ENCODE measurements at regions not wholly inside any gene's neighbourhood (a gene's known extent, or its start where the extent isn't known, plus 50 kb on each side); places are given as distances from the start of the nearest gene placed in this dataset.
"Not testable (repeated sequence)": the region's sequence is repeated elsewhere in the genome, so short reads cannot be mapped to it uniquely, and the experiment has no call there.

DNA sequence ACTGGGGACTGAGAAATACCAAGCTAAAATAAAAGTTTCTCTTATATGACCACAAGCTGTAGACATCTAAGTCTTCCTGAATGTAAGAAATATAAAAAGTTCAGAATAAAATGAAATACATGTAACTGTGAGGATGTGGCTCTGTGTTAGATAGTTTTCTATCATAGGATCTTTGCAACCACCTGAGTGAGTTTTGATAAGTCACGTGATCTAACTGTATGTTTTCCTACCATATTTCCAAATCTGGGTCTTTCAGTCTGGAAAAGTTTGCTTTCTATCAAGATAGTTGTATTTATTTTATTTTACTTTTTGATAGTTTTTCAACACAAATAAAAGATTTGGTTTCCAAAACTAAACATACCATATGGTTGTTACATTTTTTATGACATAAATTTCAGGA is 1905.8 kb upstream of the ACO1 start:
- in situ Hi-C loops (cut with MboI; ENCODE audit: low pct_unique_long_range_greater_than_20kb, low sequenced_read_pairs): no loop called here
- no peak for DNase-seq

DNA sequence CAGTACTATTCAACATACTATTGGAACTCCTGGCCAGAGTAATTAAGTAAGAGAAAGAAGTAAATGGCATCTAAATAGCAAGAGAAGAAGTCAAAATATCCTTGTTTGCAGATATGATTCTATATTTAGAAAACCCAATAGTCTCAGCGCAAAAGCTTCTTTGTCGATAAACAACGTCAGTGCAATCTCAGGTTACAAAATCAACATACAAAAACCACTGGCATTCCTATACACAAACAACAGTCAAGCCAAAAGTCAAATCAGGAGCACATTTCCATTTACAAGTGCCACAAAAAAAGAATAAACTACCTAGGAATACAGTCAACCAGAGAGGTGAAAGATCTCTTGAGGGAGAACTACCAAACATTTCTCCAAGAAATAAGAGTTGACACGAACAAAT is 1901.9 kb upstream of the ACO1 start:
- DNase-seq: no peak
- in situ Hi-C loops (cut with MboI; ENCODE audit: low pct_unique_long_range_greater_than_20kb, low sequenced_read_pairs): no loop called here

DNA sequence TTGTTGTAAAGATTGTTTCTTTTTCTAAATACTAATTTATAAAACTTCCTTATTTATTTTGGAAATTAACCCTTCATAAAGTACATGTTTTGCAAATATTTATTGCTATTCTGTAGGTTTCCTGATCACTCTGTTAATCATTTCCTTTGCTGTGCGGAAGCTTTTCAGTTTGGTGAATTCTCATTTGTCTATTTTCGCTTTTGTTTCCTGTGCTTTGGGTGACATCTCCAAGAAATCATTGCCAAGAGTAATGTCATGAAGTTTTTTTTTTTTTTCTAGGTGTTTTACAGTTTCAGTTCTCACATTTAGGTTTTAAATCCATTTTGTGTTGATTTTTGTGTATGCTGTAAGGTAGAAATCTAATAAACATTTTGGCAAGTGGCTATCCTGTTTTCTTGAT is 1899.8 kb upstream of the ACO1 start:
- in situ Hi-C loops (cut with MboI; ENCODE audit: low pct_unique_long_range_greater_than_20kb, low sequenced_read_pairs): no loop called here
- no peak for DNase-seq

DNA sequence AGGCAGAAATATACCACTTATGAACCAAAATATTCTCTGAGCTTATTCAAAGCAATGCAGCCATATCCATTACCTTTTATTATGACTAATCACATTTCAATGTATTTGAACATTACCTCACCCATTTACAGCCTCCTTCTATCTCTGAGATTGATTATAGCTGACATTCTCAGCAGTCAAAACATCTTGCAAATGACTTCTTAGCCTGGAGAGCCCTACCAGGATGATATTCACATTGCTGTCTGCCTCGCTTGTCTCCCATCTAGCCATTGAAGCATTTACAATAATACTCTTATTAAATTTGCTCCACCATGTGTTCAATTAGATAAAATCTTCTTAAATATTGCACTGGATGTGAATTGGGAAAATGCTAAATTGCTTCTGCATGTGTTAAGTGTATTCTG is 1879.9 kb upstream of the ACO1 start:
- in situ Hi-C loops (cut with MboI; ENCODE audit: low pct_unique_long_range_greater_than_20kb, low sequenced_read_pairs): no loop called here
- DNase-seq: no peak

DNA sequence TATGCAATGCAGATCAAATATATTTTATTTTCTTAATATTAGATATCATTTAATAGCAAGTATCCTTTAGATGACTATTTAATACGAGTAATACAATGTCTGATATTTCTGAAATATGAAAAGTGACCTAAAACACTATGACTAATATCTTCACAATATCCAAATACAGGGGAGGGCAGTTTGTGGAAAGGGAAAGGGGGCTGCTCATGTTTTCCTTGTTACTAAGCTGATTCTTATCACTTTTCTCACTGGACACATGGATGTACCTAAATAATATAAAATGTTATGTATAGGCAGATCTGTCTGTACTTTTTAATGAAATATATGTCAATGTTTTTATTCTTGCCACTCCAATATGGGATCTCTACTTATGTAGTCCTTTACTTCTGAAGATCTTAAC is 1879.1 kb upstream of the ACO1 start:
- DNase-seq: no peak
- in situ Hi-C loops (cut with MboI; ENCODE audit: low pct_unique_long_range_greater_than_20kb, low sequenced_read_pairs): no loop called here

DNA sequence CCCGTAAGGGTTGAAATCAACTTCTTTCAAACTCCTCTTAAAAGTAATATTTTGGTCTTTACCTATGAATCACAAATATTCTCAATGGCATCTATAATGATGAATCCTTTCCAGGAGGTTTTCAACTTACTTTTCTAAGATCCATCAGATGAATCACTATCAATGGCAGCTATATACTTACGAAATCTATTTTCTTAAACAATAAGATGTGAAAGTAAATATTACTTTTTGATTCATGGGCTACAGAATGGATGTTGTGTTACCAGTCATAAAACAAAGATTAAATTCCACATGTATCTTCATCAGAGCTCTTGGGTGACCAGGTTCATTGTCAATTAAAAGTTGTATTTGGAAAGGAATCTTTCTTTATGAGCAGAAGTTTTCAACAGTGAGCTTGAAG is 1877.7 kb upstream of the ACO1 start:
- in situ Hi-C loops (cut with MboI; ENCODE audit: low pct_unique_long_range_greater_than_20kb, low sequenced_read_pairs): no loop called here
- no peak for DNase-seq

DNA sequence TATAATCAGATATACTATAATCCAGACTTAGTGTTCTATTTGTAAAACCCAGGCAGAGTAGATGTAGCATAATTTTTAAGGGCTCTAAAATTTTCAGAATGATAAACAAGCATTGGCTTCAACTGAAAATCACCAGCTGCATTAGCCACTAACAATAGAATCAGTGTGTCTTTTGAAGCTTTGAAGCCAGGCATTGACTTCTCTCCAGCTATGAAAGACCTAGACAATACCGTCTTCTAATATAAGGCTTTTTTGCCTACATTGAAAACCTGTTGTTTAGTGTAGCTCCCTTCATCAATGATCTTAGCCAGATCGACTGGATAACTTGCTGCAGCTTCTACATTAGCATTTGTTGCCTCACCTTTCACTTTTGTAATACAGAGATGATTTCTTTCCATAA is 1877.3 kb upstream of the ACO1 start:
- in situ Hi-C loops (cut with MboI; ENCODE audit: low pct_unique_long_range_greater_than_20kb, low sequenced_read_pairs): no loop called here

DNA sequence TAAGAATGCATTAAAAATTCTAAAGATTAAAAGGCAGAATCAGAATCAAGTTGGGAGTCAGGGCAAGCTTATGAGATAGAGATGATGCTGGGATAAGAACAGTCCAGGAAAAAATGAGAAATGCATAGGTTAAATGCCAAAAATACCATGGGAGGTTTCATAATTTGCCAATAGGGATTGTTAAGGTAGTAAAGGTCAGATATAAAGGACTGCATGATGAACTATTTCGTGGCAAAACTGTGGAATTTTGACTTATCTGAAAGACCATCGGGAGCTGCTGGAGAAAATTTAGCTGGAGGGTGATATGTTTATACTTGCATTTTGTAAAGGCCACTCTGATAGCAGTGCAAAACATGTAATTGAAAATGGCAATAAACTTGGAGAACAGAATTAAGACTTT is 1872.8 kb upstream of the ACO1 start:
- in situ Hi-C loops (cut with MboI; ENCODE audit: low pct_unique_long_range_greater_than_20kb, low sequenced_read_pairs): no loop called here
- DNase-seq: no peak

More for the DNA sequence above, 1877.3 kb upstream of the ACO1 start:
- DNase-seq: no peak

DNA sequence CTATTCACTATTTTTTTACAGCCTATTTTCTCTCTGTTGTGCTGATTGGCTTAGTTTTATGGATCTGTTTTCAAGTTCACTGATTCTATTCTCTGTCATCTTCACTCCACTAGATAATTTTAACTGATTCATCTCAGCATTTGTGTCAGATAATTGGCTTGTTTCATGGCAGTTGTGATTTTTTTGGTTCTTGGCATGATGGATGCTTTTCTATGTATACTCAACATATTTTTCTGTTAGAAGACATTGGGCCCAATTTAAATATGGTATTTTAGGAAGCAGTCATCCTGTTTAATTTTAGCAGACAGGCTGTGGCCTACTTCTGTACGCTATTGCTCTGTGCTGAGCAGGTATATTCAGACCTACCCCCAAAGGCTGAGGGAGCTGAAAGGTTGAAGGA is 1865.3 kb upstream of the ACO1 start:
- DNase-seq: no peak
- in situ Hi-C loops (cut with MboI; ENCODE audit: low pct_unique_long_range_greater_than_20kb, low sequenced_read_pairs): no loop called here

DNA sequence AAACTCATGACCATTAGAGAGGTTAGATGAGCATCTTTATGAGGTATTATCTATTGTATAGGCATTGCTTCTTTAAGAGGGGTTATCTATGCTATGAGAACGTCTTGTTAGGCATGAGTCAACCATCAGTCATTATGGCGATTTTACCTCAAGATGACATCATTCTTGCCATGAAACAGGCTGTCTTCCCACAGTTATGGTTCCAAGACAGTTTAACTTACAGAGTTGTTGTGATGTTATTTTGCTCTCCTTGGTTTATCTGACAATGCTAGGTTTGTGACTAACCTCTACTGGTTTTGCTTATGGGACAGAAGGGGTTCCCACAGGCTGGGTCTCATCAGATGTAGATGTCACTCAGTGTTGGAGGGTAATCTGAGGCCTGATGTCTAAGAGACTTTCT is 1864.7 kb upstream of the ACO1 start:
- DNase-seq: no peak
- in situ Hi-C loops (cut with MboI; ENCODE audit: low pct_unique_long_range_greater_than_20kb, low sequenced_read_pairs): no loop called here

DNA sequence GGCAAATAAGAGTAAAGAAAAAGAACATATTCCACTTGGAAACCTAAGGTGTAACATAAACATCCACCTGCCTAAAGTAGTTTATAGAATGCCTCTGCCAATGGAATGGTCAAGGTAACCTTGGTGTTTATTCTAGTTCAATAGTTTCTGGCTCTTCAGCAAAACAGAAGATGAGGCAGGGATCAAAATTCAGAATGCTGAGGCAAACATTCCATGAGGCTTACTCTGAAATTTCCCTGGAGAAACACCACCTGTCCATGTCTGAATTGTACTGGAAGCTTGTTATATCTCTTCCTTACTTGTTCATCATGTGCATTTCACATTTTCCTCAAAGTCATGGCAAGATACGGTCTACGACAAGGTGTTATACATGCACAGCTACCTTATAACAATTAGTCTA is 1862.4 kb upstream of the ACO1 start:
- no peak for DNase-seq
- in situ Hi-C loops (cut with MboI; ENCODE audit: low pct_unique_long_range_greater_than_20kb, low sequenced_read_pairs): no loop called here

DNA sequence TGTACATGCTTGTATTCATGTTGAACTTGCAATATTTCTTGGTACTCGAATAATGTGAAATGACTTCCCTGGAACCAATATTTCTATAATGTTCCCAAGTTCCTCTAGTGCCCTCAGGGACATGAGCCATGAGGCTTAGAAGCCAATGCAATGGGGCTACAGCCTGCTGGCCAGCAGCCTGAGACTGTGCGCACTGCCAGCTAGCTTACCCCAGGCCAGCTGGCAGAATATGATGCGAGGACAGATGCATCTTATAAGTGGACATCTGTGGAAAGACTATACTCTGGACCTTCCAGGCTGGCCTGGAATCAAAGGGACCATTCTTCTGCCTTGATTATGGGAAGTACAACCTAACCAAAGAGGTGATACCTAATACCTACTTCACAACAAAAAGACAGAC is 1862.0 kb upstream of the ACO1 start:
- in situ Hi-C loops (cut with MboI; ENCODE audit: low pct_unique_long_range_greater_than_20kb, low sequenced_read_pairs): no loop called here

DNA sequence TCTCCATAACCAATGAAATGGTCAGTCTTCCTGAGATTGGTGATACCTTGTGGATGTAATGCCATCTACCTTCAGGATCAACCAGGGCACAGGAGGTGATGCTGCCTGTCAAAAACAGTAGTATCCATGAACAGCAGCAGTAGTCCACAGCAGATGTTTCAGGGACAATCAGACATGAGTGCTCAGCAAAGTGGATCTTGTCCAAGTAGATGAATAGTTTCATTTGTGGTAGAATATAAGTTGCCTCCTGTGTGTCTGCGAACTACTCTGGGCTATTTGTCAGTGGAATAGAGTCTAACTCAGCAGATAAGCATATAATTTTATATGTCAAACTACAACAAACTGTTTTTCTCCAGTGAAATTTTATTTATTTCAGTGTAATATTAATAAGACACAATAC is 1860.1 kb upstream of the ACO1 start:
- in situ Hi-C loops (cut with MboI; ENCODE audit: low pct_unique_long_range_greater_than_20kb, low sequenced_read_pairs): no loop called here
- no peak for DNase-seq

More for the DNA sequence above, 1862.0 kb upstream of the ACO1 start:
- DNase-seq: no peak

DNA sequence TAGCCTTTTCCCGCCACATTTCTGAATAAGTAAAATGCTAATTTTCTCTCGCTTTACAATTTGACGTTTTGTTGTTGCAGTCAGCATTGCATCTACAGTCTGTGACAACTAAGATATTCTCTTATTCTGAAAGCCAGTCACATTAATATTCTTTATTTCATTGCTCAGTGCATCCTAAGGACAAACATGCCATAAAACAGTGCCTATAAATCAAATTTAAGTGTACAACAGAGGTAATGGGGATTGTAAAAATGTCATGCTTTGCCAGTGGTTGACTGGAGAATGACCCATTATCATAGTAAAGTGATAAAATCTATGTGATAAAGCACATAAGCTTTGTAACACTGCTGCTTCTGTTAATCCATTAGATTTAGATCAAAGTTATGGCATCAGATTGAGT is 1850.0 kb upstream of the ACO1 start:
- no peak for DNase-seq
- in situ Hi-C loops (cut with MboI; ENCODE audit: low pct_unique_long_range_greater_than_20kb, low sequenced_read_pairs): no loop called here

DNA sequence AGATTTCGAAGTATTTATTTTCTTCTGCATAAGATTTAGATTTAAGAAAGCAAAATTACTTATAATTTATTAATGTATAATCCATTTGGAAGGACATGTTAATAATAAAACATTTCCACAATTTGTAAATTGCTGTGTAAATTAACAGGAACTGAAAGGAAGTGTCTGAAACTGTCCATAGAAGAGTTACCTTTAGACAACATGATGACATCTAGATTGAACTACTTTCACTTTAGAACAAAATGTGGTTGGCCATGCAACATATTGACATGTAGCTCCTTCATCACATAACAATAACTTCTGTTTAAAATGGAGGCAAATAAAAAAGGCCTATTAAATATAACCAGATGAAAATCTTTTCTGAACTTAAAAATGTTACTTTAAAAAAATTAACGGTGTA is 1849.5 kb upstream of the ACO1 start:
- in situ Hi-C loops (cut with MboI; ENCODE audit: low pct_unique_long_range_greater_than_20kb, low sequenced_read_pairs): no loop called here
- no peak for DNase-seq

DNA sequence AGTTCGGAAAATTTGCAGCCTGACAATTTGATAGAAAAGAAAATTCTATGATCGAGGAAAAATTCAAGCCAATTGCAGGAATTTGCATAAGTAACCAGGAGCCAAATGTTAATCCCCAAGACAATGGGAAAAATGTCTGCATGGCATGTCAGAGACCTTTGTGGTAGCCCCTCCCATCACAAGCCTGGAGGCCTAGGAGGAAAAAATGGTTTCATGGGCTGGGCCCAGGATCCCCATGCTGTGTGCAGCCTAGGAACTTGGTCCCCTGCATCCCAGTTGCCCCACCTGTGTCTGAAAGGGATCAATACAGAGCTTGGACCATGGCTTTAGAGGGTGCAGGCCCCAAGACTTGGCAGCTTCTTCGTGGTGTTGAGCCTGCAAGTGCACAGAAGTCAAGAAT is 1847.9 kb upstream of the ACO1 start:
- in situ Hi-C loops (cut with MboI; ENCODE audit: low pct_unique_long_range_greater_than_20kb, low sequenced_read_pairs): no loop called here
- DNase-seq: no peak

DNA sequence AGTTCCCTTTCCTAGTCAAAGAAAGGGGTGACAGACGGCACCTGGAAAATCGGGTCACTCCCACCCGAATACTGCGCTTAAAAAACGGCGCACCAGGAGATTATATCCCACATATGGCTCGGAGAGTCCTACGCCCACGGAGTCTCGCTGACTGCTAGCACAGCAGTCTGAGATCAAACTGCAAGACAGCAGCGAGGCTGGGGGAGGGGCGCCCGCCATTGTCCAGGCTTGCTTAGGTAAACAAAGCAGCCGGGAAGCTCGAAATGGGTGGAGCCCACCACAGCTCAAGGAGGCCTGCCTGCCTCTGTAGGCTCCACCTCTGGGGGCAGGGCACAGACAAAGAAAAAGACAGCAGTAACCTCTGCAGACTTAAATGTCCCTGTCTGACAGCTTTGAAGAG is 1844.7 kb upstream of the ACO1 start:
- DNase-seq; in situ Hi-C loops (cut with MboI; ENCODE audit: low pct_unique_long_range_greater_than_20kb, low sequenced_read_pairs): not testable (repeated sequence)

DNA sequence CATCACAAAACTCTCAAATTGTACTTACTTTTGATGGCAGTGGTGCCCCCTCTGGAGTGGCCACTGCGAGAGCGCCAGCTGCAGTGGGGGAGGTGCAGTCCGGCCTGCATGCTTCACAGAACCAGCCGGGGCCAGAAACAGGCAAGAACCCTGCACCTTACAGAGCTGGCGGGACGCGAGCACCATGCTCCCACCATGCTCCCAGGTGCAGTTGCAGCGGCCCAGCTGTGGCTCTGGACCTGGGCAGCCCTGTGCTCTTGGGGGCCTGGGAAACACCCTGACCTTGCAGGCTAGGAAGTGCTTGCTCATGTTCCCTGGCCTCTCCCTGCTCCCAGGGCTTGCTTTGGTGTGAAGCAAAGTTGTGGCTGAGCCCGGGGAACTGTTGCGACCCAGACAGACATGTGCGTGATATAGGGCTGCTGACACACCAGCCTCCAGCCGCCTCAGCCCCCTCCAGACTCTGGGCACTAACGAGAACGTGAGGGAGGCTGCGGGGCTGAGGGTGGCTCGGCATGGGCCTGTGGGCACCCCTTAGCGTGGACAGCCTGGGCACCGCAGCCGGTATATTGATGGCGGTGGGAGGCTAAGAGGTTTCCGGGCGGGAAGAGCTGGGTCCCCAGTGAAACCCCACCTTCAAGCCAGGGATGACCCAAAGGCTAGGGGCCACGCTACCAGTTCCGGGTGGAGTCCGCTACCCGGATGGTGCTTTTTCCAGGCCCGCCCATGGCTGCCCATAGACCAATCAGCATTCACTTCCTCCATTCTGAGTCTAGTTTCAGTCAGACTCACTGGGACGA is 1809.9 kb upstream of the ACO1 start:
- no peak for DNase-seq
- in situ Hi-C loops (cut with MboI; ENCODE audit: low pct_unique_long_range_greater_than_20kb, low sequenced_read_pairs): no loop called here

DNA sequence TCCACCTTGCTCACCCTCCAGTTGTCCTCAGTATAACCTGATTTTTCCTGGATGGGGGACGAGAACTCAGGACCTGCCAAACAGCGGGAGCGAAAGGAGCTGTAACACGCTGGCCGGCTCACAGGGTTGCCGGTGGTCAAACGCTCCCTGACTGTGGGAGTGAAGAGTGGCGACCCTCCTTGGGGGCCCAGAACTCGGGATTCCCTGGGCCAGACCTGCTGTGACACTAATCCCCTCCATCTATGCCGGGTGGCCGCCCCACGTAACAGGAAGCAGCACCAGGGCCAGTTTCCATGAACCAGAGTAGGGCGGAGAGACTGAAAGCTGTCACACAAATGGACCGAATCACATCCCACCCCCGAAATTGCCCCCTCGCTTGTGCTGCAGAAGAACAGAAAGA is 1809.2 kb upstream of the ACO1 start:
- no peak for DNase-seq
- in situ Hi-C loops (cut with MboI; ENCODE audit: low pct_unique_long_range_greater_than_20kb, low sequenced_read_pairs): no loop called here

DNA sequence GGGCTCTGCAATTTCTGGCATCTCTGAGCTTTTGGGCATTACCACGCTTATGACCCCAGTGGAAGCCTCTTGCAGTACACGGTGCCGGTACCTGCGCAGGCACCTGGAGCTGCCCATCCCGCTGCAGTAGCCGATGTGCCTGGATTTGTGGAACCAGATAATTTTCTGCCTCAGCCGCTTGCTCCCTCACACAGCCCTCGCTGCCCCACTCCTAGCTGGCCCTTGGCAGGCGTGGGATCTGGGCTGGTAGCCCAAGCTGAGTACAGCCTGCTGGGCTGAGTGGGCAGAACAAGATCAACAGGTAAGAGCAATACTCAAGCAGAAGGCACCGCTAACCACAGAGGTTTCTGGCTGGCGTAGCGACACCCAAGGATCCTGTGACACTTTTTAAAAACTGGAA is 1808.8 kb upstream of the ACO1 start:
- in situ Hi-C loops (cut with MboI; ENCODE audit: low pct_unique_long_range_greater_than_20kb, low sequenced_read_pairs): no loop called here

DNA sequence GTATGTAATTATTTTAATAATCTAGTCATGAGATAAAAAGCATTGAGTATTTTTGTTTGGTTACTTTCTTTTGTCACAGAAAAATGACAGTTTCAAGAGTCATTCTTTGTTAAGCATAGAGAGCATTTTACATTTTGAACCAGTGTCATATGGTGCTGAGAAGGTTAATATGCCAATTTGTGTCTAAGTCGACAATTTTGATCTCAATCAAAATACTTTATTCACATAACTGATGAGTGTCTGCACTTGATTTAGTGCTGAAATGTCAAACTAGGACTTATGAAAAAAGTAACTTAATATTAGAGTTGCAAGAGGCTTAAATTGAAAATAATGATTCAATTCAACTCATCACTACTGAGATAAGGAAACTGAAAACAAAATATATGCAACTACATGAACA is 1804.6 kb upstream of the ACO1 start:
- in situ Hi-C loops (cut with MboI; ENCODE audit: low pct_unique_long_range_greater_than_20kb, low sequenced_read_pairs): no loop called here

More for the DNA sequence above, 1808.8 kb upstream of the ACO1 start:
- no peak for DNase-seq

More for the DNA sequence above, 1804.6 kb upstream of the ACO1 start:
- no peak for DNase-seq
